Femur (tissue), 1 donor: ENCODE measurements at regions not wholly inside any gene's neighbourhood (a gene's known extent, or its start where the extent isn't known, plus 50 kb on each side); places are given as distances from the start of the nearest gene placed in this dataset.

Experiments used
- DNase-seq: peaks from one replicate; pipeline ENCODE4 v3.0.0-alpha.2; 2017

DNA sequence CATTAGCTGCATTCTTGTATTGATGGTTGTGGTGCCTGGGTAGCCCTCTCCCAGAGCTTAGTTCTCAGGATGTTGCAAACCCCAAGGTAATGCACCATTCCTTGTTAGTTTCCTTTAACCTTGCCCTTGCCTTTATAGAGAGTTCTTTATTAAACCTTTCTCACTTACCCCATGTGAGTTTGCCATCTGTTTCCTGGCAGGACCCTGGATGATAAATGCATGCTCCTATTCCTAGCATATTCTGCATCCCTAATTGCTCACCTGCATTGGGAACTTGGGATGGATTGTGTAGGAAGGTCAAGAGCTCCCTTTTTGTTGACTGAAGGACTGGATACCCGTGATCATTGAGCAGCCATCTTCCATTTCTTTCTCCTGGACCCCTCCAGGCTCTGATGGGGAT lies 59.9 kb upstream of the AP1S2 start:
- DNase-seq: no peak

- no peak for DNase-seq
Observed at GRCh38 chrX:15913146-15913545, 58.5 kb upstream of the AP1S2 start.

- peak; percentile 20 for DNase-seq
Observed at GRCh38 chrX:15911734-15912550, 57.3 kb upstream of the AP1S2 start.

GRCh38 chrX:15909605-15910004 lies 55.0 kb upstream of the AP1S2 start:
- DNase-seq: no peak

- DNase-seq: no peak
Observed at GRCh38 chrX:15908603-15909290, 54.1 kb upstream of the AP1S2 start.

DNA sequence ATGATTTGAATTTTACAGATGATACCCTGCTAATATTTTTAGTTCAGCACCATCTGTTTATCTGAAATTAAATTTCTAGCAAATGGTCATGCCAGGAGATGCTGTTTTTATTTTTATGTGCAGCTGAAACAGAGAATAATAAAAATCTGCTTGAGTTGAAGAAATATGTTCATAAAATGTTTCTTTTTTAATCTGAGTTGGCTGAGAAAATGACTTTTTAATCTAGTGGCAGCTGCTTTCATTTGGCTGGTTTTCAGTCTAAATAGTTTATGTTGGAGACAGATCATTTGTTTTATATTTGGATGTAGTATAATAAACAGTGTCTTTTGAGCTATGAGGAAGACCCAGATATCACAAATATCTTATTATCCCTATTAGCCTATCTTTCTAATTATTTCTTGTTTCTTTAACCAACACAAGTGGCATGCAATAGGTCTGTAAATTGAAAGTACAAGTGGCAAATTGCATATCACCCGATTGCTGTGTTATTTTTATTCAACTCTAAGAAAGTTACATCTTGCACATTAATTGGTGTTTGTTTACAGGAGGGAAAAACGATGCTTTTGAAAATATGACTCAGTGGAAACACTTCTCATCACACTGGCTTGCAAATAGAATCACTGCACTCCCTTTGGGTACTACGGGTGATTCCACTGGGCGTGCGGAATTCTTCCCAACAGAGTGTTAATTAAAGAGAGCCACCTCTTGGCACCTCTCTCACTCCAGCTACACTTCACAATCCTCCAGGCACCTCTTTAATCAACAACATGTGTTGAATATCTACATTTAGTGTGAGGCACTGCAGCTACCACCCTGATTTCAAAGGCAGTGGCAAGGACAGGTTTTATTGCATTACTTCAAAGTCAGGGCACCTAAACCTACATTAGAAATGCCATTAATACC lies 51.7 kb upstream of the AP1S2 start:
- DNase-seq: no peak
